Suprapubic skin (tissue), 3 donors: ENCODE measurements at regions not wholly inside any gene's neighbourhood (a gene's known extent, or its start where the extent isn't known, plus 50 kb on each side); places are given as distances from the start of the nearest gene placed in this dataset.

ENCODE experiments used
- POLR2A ChIP-seq, 2 donors: fragments of 450-650 bp; IDR thresholded peaks; one replicate each; pipeline ENCODE4 v1.6.1; 2017; ENCODE audit warnings: antibody characterized with exemption in 2 of 2, mild to moderate bottlenecking in 2 of 2, moderate library complexity in 2 of 2
- TF ChIP-seq, protein P1 (sequence below), 2 donors: fragments of 200-600 bp in 1 of 2; fragments of 450-650 bp in 1 of 2; sonication (generic) in 1 of 2; IDR thresholded peaks; one replicate each; pipeline ENCODE4 v1.5.1; 2016 to 2019; ENCODE audit warnings: antibody characterized with exemption in 2 of 2, mild to moderate bottlenecking in 1 of 2, moderate library complexity in 1 of 2

DNA sequence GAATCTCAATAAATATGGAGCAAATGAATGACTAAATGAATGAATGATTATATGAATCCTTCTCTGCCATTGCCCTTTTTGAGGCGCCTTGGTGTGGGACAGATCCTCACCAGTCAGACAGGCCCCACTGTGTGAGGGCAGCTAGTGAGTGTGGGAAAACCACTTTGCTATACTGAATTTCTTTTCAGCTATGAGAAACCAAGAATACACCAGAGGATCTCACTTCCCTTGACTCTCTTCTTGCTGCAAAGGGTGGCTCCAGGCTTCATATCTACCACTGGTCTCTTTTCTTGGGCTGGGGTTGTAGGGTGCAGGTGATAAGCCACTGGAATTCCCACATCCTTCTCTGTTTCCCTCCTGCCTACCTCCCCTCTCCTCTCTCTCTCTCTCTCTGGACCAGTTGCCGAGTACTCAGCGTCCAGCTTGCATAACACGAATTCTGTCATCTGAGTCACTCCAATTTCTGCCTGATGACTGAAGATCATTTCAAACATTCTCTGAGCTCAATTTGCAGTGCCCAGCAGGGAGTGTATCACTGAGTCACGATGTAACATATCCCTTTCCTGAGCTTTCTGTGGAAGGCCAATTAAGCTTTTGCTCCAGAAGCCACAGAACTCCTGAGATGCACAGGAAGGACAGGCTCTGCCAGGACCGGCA is 304.3 kb upstream of the NCAM1 start:
- TF ChIP-seq, protein P1, sequence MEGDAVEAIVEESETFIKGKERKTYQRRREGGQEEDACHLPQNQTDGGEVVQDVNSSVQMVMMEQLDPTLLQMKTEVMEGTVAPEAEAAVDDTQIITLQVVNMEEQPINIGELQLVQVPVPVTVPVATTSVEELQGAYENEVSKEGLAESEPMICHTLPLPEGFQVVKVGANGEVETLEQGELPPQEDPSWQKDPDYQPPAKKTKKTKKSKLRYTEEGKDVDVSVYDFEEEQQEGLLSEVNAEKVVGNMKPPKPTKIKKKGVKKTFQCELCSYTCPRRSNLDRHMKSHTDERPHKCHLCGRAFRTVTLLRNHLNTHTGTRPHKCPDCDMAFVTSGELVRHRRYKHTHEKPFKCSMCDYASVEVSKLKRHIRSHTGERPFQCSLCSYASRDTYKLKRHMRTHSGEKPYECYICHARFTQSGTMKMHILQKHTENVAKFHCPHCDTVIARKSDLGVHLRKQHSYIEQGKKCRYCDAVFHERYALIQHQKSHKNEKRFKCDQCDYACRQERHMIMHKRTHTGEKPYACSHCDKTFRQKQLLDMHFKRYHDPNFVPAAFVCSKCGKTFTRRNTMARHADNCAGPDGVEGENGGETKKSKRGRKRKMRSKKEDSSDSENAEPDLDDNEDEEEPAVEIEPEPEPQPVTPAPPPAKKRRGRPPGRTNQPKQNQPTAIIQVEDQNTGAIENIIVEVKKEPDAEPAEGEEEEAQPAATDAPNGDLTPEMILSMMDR (IDR thresholded peaks at IDR 0.05): no peak
- TF ChIP-seq POLR2A (IDR thresholded peaks at IDR 0.05): no peak
